IPS-15b (cell line): ENCODE measurements at regions not wholly inside any gene's neighbourhood (a gene's known extent, or its start where the extent isn't known, plus 50 kb on each side); places are given as distances from the start of the nearest gene placed in this dataset.

ENCODE experiments used
- H3K27me3 ChIP-seq: one replicate; pipeline ENCODE4 v1.6.1; 2013; ENCODE audit warnings: low read length; ENCODE audit not compliant: control insufficient read depth, insufficient read depth
- H3K36me3 ChIP-seq: one replicate; pipeline ENCODE4 v1.6.1; 2013; ENCODE audit warnings: low read length; ENCODE audit not compliant: control insufficient read depth, insufficient read depth
- H3K4me1 ChIP-seq: one replicate; pipeline ENCODE4 v1.6.1; 2013; ENCODE audit warnings: mild to moderate bottlenecking, low read length; ENCODE audit not compliant: control insufficient read depth, insufficient read depth
- H3K4me3 ChIP-seq: one replicate; pipeline ENCODE4 v1.5.1; 2013; ENCODE audit warnings: low read depth, low read length
- H3K9ac ChIP-seq: one replicate; pipeline ENCODE4 v1.6.1; 2013; ENCODE audit warnings: low read depth, mild to moderate bottlenecking, low read length
- H3K9me3 ChIP-seq: one replicate; pipeline ENCODE4 v1.6.1; 2013; ENCODE audit warnings: mild to moderate bottlenecking, low read length; ENCODE audit not compliant: control insufficient read depth, insufficient read depth

GRCh38 chr16:76959166-76959565 lies 231.8 kb upstream of the MON1B start:
- Histone ChIP-seq H3K27me3 (no peaks in the 10 kb centered on the region), H3K4me1 (no peaks in the 10 kb centered on the region), H3K4me3 (no peak overlapping the region), H3K9ac (no peak overlapping the region), H3K36me3 (no peaks in the 10 kb centered on the region), H3K9me3 (no peaks in the 10 kb centered on the region)

- Histone ChIP-seq H3K9me3 (no peaks in the 10 kb centered on the region), H3K36me3 (no peaks in the 10 kb centered on the region), H3K4me3 (no peak overlapping the region), H3K4me1 (no peaks in the 10 kb centered on the region), H3K9ac (no peak overlapping the region), H3K27me3 (no peaks in the 10 kb centered on the region)
Observed at GRCh38 chr16:76963614-76964315, 227.2 kb upstream of the MON1B start.

- Histone ChIP-seq H3K27me3 (no peaks in the 10 kb centered on the region), H3K36me3 (no peaks in the 10 kb centered on the region), H3K4me1 (no peaks in the 10 kb centered on the region), H3K9me3 (no peaks in the 10 kb centered on the region), H3K4me3 (no peak overlapping the region), H3K9ac (no peak overlapping the region)
Observed at GRCh38 chr16:76964464-76965154, 226.4 kb upstream of the MON1B start.

- Histone ChIP-seq H3K9ac (no peak overlapping the region), H3K9me3 (no peaks in the 10 kb centered on the region), H3K36me3 (no peaks in the 10 kb centered on the region)
Observed at GRCh38 chr16:76970087-76970744, 220.8 kb upstream of the MON1B start.

GRCh38 chr16:76970745-76971099 lies 220.3 kb upstream of the MON1B start:
- Histone ChIP-seq H3K4me3 (no peak overlapping the region), H3K9me3 (no peaks in the 10 kb centered on the region), H3K9ac (no peak overlapping the region), H3K27me3 (no peaks in the 10 kb centered on the region), H3K4me1 (no peaks in the 10 kb centered on the region), H3K36me3 (no peaks in the 10 kb centered on the region)

More at GRCh38 chr16:76970087-76970744, 220.8 kb upstream of the MON1B start:
- Histone ChIP-seq H3K4me3 (no peak overlapping the region), H3K27me3 (no peaks in the 10 kb centered on the region), H3K4me1 (no peaks in the 10 kb centered on the region)

GRCh38 chr16:76976101-76976500 lies 214.9 kb upstream of the MON1B start:
- Histone ChIP-seq H3K27me3 (no peaks in the 10 kb centered on the region), H3K9me3 (no peaks in the 10 kb centered on the region), H3K9ac (no peak overlapping the region), H3K4me1 (no peaks in the 10 kb centered on the region), H3K4me3 (no peak overlapping the region), H3K36me3 (no peaks in the 10 kb centered on the region)

- H3K9ac ChIP-seq, result no peak overlapping the region
- no peaks in the 10 kb centered on the region for H3K4me1 ChIP-seq
- H3K4me3 ChIP-seq, result no peak overlapping the region
- H3K9me3 ChIP-seq, result no peaks in the 10 kb centered on the region
- no peaks in the 10 kb centered on the region for H3K27me3 ChIP-seq
- no peaks in the 10 kb centered on the region for H3K36me3 ChIP-seq
Observed at GRCh38 chr16:76976756-76977155, 214.2 kb upstream of the MON1B start.

- no peaks in the 10 kb centered on the region for H3K27me3 ChIP-seq
- no peak overlapping the region for H3K4me3 ChIP-seq
- no peak overlapping the region for H3K9ac ChIP-seq
- no peaks in the 10 kb centered on the region for H3K9me3 ChIP-seq
- no peaks in the 10 kb centered on the region for H3K36me3 ChIP-seq
- H3K4me1 ChIP-seq, result no peaks in the 10 kb centered on the region
Observed at GRCh38 chr16:76984196-76984595, 206.8 kb upstream of the MON1B start.

GRCh38 chr16:76985392-76986045 lies 205.5 kb upstream of the MON1B start:
- H3K9me3 ChIP-seq, result no peaks in the 10 kb centered on the region
- H3K9ac ChIP-seq, result no peak overlapping the region
- H3K27me3 ChIP-seq, result no peaks in the 10 kb centered on the region
- no peaks in the 10 kb centered on the region for H3K4me1 ChIP-seq
- H3K36me3 ChIP-seq, result no peaks in the 10 kb centered on the region
- no peak overlapping the region for H3K4me3 ChIP-seq

GRCh38 chr16:76988526-76988925 lies 202.5 kb upstream of the MON1B start:
- H3K9ac ChIP-seq, result no peak overlapping the region
- no peaks in the 10 kb centered on the region for H3K4me1 ChIP-seq
- no peaks in the 10 kb centered on the region for H3K27me3 ChIP-seq
- no peaks in the 10 kb centered on the region for H3K9me3 ChIP-seq
- no peaks in the 10 kb centered on the region for H3K36me3 ChIP-seq
- H3K4me3 ChIP-seq, result no peak overlapping the region

GRCh38 chr16:77002644-77003043 lies 188.3 kb upstream of the MON1B start:
- Histone ChIP-seq H3K36me3 (no peaks in the 10 kb centered on the region), H3K27me3 (no peaks in the 10 kb centered on the region), H3K9ac (no peak overlapping the region), H3K4me1 (no peaks in the 10 kb centered on the region), H3K9me3 (no peaks in the 10 kb centered on the region), H3K4me3 (no peak overlapping the region)
